ENCODE measurements at regions not wholly inside any gene's neighbourhood (a gene's known extent, or its start where the extent isn't known, plus 50 kb on each side); places are given as distances from the start of the nearest gene placed in this dataset.

DNA sequence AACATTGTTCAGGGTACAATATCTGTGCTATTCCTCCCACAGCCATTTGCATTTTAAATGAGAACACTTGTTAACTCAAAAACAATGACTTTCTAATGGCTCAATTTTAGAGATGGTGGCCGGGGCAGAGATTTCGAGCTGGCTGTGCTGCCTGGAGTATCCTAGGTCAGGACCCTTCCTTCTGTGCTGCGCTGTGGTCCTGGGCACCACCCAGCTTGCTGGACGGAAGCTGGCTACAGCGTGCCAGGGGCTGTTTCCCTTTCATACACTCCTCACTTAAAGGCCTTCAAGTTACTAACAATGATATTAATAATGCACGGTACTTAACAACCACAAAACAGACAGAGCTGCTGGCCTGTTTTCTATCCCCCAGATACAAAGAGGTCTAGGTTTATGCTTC, 194.4 kb upstream of the CST7 start:
- TF ChIP-seq CTCF (IDR thresholded peaks at IDR 0.05; ENCODE audit: borderline replicate concordance, control extremely low read depth, extremely low read depth, insufficient read depth, missing control alignments): no peak
- in situ Hi-C loops (cut with MboI; ENCODE audit: low sequenced_read_pairs, unreplicated experiment): no loop called here

GRCh38 chr20:24755411-24755922, 193.6 kb upstream of the CST7 start:
- TF ChIP-seq CTCF (IDR thresholded peaks at IDR 0.05; ENCODE audit: borderline replicate concordance, control extremely low read depth, extremely low read depth, insufficient read depth, missing control alignments): no peak
- in situ Hi-C loops (cut with MboI; ENCODE audit: low sequenced_read_pairs, unreplicated experiment): no loop called here
- DNase-seq (ENCODE audit: low spot score): no peak

More for the DNA sequence above, 194.4 kb upstream of the CST7 start:
- no peak for DNase-seq (ENCODE audit: low spot score)

GRCh38 chr20:24756292-24757025, 192.6 kb upstream of the CST7 start:
- TF ChIP-seq CTCF (IDR thresholded peaks at IDR 0.05; ENCODE audit: borderline replicate concordance, control extremely low read depth, extremely low read depth, insufficient read depth, missing control alignments): no peak
- no peak for DNase-seq (ENCODE audit: low spot score)
- in situ Hi-C loops (cut with MboI; ENCODE audit: low sequenced_read_pairs, unreplicated experiment): no loop called here

GRCh38 chr20:24761220-24762065, 187.6 kb upstream of the CST7 start:
- DNase-seq (ENCODE audit: low spot score): no peak
- in situ Hi-C loops (cut with MboI; ENCODE audit: low sequenced_read_pairs, unreplicated experiment): no loop called here
- no peak for TF ChIP-seq CTCF (IDR thresholded peaks at IDR 0.05; ENCODE audit: borderline replicate concordance, control extremely low read depth, extremely low read depth, insufficient read depth, missing control alignments)

- no peak for TF ChIP-seq CTCF (IDR thresholded peaks at IDR 0.05; ENCODE audit: borderline replicate concordance, control extremely low read depth, extremely low read depth, insufficient read depth, missing control alignments)
- DNase-seq (ENCODE audit: low spot score): no peak
- in situ Hi-C loops (cut with MboI; ENCODE audit: low sequenced_read_pairs, unreplicated experiment): no loop called here
These were observed 186.7 kb upstream of the CST7 start for GRCh38 chr20:24762371-24762770.

- no peak for DNase-seq (ENCODE audit: low spot score)
- in situ Hi-C loops (cut with MboI; ENCODE audit: low sequenced_read_pairs, unreplicated experiment): no loop called here
- TF ChIP-seq CTCF (IDR thresholded peaks at IDR 0.05; ENCODE audit: borderline replicate concordance, control extremely low read depth, extremely low read depth, insufficient read depth, missing control alignments): no peak
These were observed 186.2 kb upstream of the CST7 start for GRCh38 chr20:24762791-24763350.

All from GM13976 (cell line).